Right lobe of liver (tissue), 6 donors: ENCODE measurements at regions not wholly inside any gene's neighbourhood (a gene's known extent, or its start where the extent isn't known, plus 50 kb on each side); places are given as distances from the start of the nearest gene placed in this dataset.

Experiments
- ATAC-seq, 4 donors: fragments of 200-7000 bp; cut with Tn5 transposase; one replicate each; pipeline ENCODE4 v1.9.1; 2020; ENCODE audit warnings: mild to moderate bottlenecking in 4 of 4, moderate library complexity in 4 of 4
- DNase-seq, 3 donors: peaks; one replicate each; pipeline ENCODE4 v3.0.0-alpha.2; 2020
- H3K27ac ChIP-seq, 3 donors: fragments of 200-600 bp; one replicate each; pipeline ENCODE4 v1.8.0; 2022
- H3K27me3 ChIP-seq, 2 donors: fragments of 200-600 bp; one replicate each; pipeline ENCODE4 v1.8.0; 2022
- H3K36me3 ChIP-seq, 4 donors: fragments of 200-600 bp; sonication (generic) in 1 of 4; one replicate each; pipeline versions ENCODE4 v1.5.1 to v1.8.0; 2017 to 2022; ENCODE audit warnings: control low read depth in 1 of 4
- H3K4me1 ChIP-seq, 4 donors: fragments of 200-600 bp; sonication (generic) in 1 of 4; one replicate each; pipeline versions ENCODE4 v1.5.1 to v1.8.0; 2017 to 2022; ENCODE audit warnings: control low read depth in 1 of 4
- H3K4me3 ChIP-seq, 3 donors: fragments of 200-600 bp; one replicate each; pipeline ENCODE4 v1.8.0; 2022
- H3K9me3 ChIP-seq, 4 donors: fragments of 200-600 bp; sonication (generic) in 1 of 4; one replicate each; pipeline versions ENCODE4 v1.5.1 to v1.8.0; 2017 to 2022; ENCODE audit warnings: control low read depth in 1 of 4
- CTCF ChIP-seq, 4 donors: fragments of 200-600 bp in 3 of 4; fragments of 450-650 bp in 1 of 4; IDR thresholded peaks; one replicate each; pipeline versions ENCODE4 v1.5.1 to v1.8.0; 2016 to 2022; ENCODE audit warnings: antibody characterized with exemption in 4 of 4, mild to moderate bottlenecking in 2 of 4
- POLR2A ChIP-seq: fragments of 450-650 bp; IDR thresholded peaks from one replicate; pipeline ENCODE4 v1.6.1; 2017; ENCODE audit warnings: antibody characterized with exemption, mild to moderate bottlenecking
- WGBS: methylation state at CpG from one replicate; pipeline ENCODE4 v1.1.6; 2018; ENCODE audit warnings: low coverage, low lambda C conversion rate; ENCODE audit not compliant: insufficient coverage; ENCODE audit errors: missing lambda C conversion rate; 5-methylcytosine and 5-hydroxymethylcytosine counted together
- intact Hi-C, 2 donors: fragments of 100-400 bp; cut with DNase I; formaldehyde crosslinking; loops; one replicate each; pipeline versions ENCODE4 v1.11.2 to v1.14.1; 2022
- donor health status: DM: no; HTN: yes; CAD: no.
- donor health status: DM: no; HTN: no; CAD: no.
- donor health status: DM: no; HTN: no; CAD: no.
- donor health status: DM: no; HTN: yes; CAD: no.
- donor health status: DM: no; HTN: yes; CAD: no.

GRCh38 chr4:79638735-79639134 is 230.7 kb upstream of the GK2 start:
- Histone ChIP-seq H3K4me1 (no peaks in the 10 kb centered on the region), H3K9me3 (no peaks in the 10 kb centered on the region), H3K27ac (no peak overlapping the region), H3K36me3 (no peaks in the 10 kb centered on the region), H3K27me3 (peaks cover 0 to 2% of the 10 kb centered on the region in 2 donors), H3K4me3 (no peak overlapping the region)
- ATAC-seq (no peak), DNase-seq (no peak)
- 67% methylated on average over 1 of the region's 1 CpG for WGBS
- TF ChIP-seq POLR2A (no peak), CTCF (IDR thresholded peaks at IDR 0.05) (no peak)
- intact Hi-C loops, result no loop called here

GRCh38 chr4:79636991-79637390 is 229.0 kb upstream of the GK2 start:
- ATAC-seq, result no peak
- no peaks in the 10 kb centered on the region for H3K36me3 ChIP-seq

GRCh38 chr4:79634111-79634510 is 226.1 kb upstream of the GK2 start:
- no peak for ATAC-seq
- Histone ChIP-seq H3K9me3 (no peaks in the 10 kb centered on the region), H3K4me3 (no peak overlapping the region), H3K27me3 (no peaks in the 10 kb centered on the region), H3K27ac (no peak overlapping the region), H3K36me3 (no peaks in the 10 kb centered on the region), H3K4me1 (no peaks in the 10 kb centered on the region)
- no peak for DNase-seq
- 52% methylated on average over 9 of the region's 9 CpGs for WGBS
- no peak for TF ChIP-seq POLR2A
- no peak for TF ChIP-seq CTCF (IDR thresholded peaks at IDR 0.05)
- intact Hi-C loops, result no loop called here

More at GRCh38 chr4:79636991-79637390, 229.0 kb upstream of the GK2 start:
- no peak for DNase-seq
- Histone ChIP-seq H3K4me1 (no peaks in the 10 kb centered on the region), H3K27ac (no peak overlapping the region), H3K4me3 (no peak overlapping the region), H3K9me3 (no peaks in the 10 kb centered on the region), H3K27me3 (peaks cover 0 to 2% of the 10 kb centered on the region in 2 donors)
- intact Hi-C loops, result no loop called here
- TF ChIP-seq POLR2A, result no peak
- TF ChIP-seq CTCF (IDR thresholded peaks at IDR 0.05), result no peak
- 38% methylated on average over 1 of the region's 1 CpG for WGBS

- 74% methylated on average over 3 of the region's 3 CpGs for WGBS
- DNase-seq, result no peak
- intact Hi-C loops, result no loop called here
- Histone ChIP-seq H3K9me3 (no peaks in the 10 kb centered on the region), H3K27me3 (no peaks in the 10 kb centered on the region), H3K27ac (no peak overlapping the region), H3K4me1 (no peaks in the 10 kb centered on the region), H3K36me3 (no peaks in the 10 kb centered on the region), H3K4me3 (no peak overlapping the region)
- TF ChIP-seq CTCF (IDR thresholded peaks at IDR 0.05) (no peak), POLR2A (no peak)
- ATAC-seq, result no peak
Observed at GRCh38 chr4:79632114-79632513, 224.1 kb upstream of the GK2 start.

- TF ChIP-seq CTCF (IDR thresholded peaks at IDR 0.05) (no peak), POLR2A (no peak)
- intact Hi-C loops, result no loop called here
- H3K27ac ChIP-seq, result no peak overlapping the region
- H3K9me3 ChIP-seq, result no peaks in the 10 kb centered on the region
- 29% methylated on average over 2 of the region's 2 CpGs for WGBS
- DNase-seq (no peak), ATAC-seq (no peak)
- no peaks in the 10 kb centered on the region for H3K4me1 ChIP-seq
- H3K36me3 ChIP-seq, result no peaks in the 10 kb centered on the region
- H3K27me3 ChIP-seq, result no peaks in the 10 kb centered on the region
- no peak overlapping the region for H3K4me3 ChIP-seq
Observed at GRCh38 chr4:79626611-79627010, 218.6 kb upstream of the GK2 start.
